HEK293 (cell line): ENCODE measurements at regions not wholly inside any gene's neighbourhood (a gene's known extent, or its start where the extent isn't known, plus 50 kb on each side); places are given as distances from the start of the nearest gene placed in this dataset.

ENCODE experiments used
- CTCF ChIA-PET: fragments of 350-600 bp; formaldehyde crosslinking; extraction: SDS; loops from one replicate; lab custom pipeline; 2021; ENCODE audit warnings: antibody characterized with exemption; lab: Yijun Ruan, JAX
- POLR2A ChIA-PET: fragments of 300-600 bp; formaldehyde crosslinking; extraction: SDS; loops from one replicate; lab custom pipeline; 2020; ENCODE audit warnings: antibody characterized with exemption, inconsistent platforms; lab: Yijun Ruan, JAX
- H3K27ac ChIP-seq: fragments of 200-500 bp; sonication (Bioruptor generic); 2 replicates; pipeline ENCODE4 v1.5.1; 2014; ENCODE audit warnings: low read depth, low read length, control low read depth, inconsistent platforms; ENCODE audit errors: extremely low read depth
- H3K36me3 ChIP-seq, 2 experiments: fragments of 200-500 bp in 1 of 2; sonication (Bioruptor generic) in 1 of 2; 1 replicate in 1 of 2; 2 replicates in 1 of 2; pipeline ENCODE4 v1.5.1; 2014 to 2017; ENCODE audit warnings: inconsistent platforms in 2 of 2, low read length in 2 of 2; ENCODE audit not compliant: control insufficient read depth in 2 of 2, insufficient read depth in 1 of 2
- H3K4me1 ChIP-seq: fragments of 200-500 bp; sonication (Bioruptor generic); 2 replicates; pipeline ENCODE4 v1.5.1; 2014; ENCODE audit warnings: mild to moderate bottlenecking, low read length, inconsistent platforms; ENCODE audit not compliant: control insufficient read depth, insufficient read depth
- H3K4me3 ChIP-seq: 2 replicates; pipeline ENCODE4 v1.5.1; 2011; ENCODE audit warnings: low read depth, mild to moderate bottlenecking, control low read depth, low read length, moderate library complexity
- H3K9me3 ChIP-seq: fragments of 200-500 bp; sonication (Bioruptor generic); 2 replicates; pipeline ENCODE4 v1.5.1; 2014; ENCODE audit warnings: low read depth, low read length, inconsistent platforms; ENCODE audit not compliant: control insufficient read depth, insufficient read depth
- FEZF1 ChIP-seq: fragments of 450-650 bp; formaldehyde crosslinking; IDR thresholded peaks from 2 replicates; pipeline ENCODE4 v1.5.1; 2016; ENCODE audit warnings: missing biosample characterization, missing genetic modification characterization
- MYNN ChIP-seq: fragments of 450-650 bp; formaldehyde crosslinking; IDR thresholded peaks from 2 replicates; pipeline ENCODE4 v1.5.1; 2016; ENCODE audit warnings: missing biosample characterization, missing genetic modification characterization, borderline replicate concordance
- YY2 ChIP-seq: fragments of 450-650 bp; formaldehyde crosslinking; IDR thresholded peaks from 2 replicates; pipeline ENCODE4 v1.5.1; 2016; ENCODE audit warnings: missing biosample characterization, missing genetic modification characterization
- ZBTB17 ChIP-seq: fragments of 450-650 bp; formaldehyde crosslinking; IDR thresholded peaks from 2 replicates; pipeline ENCODE4 v1.5.1; 2016; ENCODE audit warnings: missing biosample characterization, missing genetic modification characterization
- ZBTB20 ChIP-seq: fragments of 450-650 bp; formaldehyde crosslinking; IDR thresholded peaks from 2 replicates; pipeline ENCODE4 v1.5.1; 2016; ENCODE audit warnings: missing biosample characterization, missing genetic modification characterization
- ZBTB48 ChIP-seq: fragments of 450-650 bp; formaldehyde crosslinking; IDR thresholded peaks from 2 replicates; pipeline ENCODE4 v1.5.1; 2016; ENCODE audit warnings: missing biosample characterization, missing genetic modification characterization
- ZNF10 ChIP-seq: fragments of 450-650 bp; formaldehyde crosslinking; IDR thresholded peaks from 2 replicates; pipeline ENCODE4 v1.5.1; 2017; ENCODE audit warnings: missing biosample characterization, missing genetic modification characterization
- ZNF24 ChIP-seq: fragments of 450-650 bp; formaldehyde crosslinking; IDR thresholded peaks from 2 replicates; pipeline ENCODE4 v1.5.1; 2016; ENCODE audit warnings: missing biosample characterization, missing genetic modification characterization
- ZNF354C ChIP-seq: fragments of 450-650 bp; formaldehyde crosslinking; IDR thresholded peaks from 2 replicates; pipeline ENCODE4 v1.5.1; 2016; ENCODE audit warnings: missing biosample characterization, missing genetic modification characterization, low read depth, borderline replicate concordance
- ZNF416 ChIP-seq: fragments of 450-650 bp; formaldehyde crosslinking; IDR thresholded peaks from 2 replicates; pipeline ENCODE4 v1.5.1; 2016; ENCODE audit warnings: missing biosample characterization, missing genetic modification characterization
- ZNF529 ChIP-seq: fragments of 450-650 bp; formaldehyde crosslinking; IDR thresholded peaks from 2 replicates; pipeline ENCODE4 v1.5.1; 2017; ENCODE audit warnings: missing genetic modification characterization, missing biosample characterization; ENCODE audit not compliant: insufficient replicate concordance
- ZNF571 ChIP-seq: fragments of 450-650 bp; formaldehyde crosslinking; IDR thresholded peaks from 2 replicates; pipeline ENCODE4 v1.5.0; 2017; ENCODE audit warnings: missing biosample characterization, missing genetic modification characterization
- ZNF623 ChIP-seq: fragments of 450-650 bp; formaldehyde crosslinking; IDR thresholded peaks from 2 replicates; pipeline ENCODE4 v1.5.1; 2016; ENCODE audit warnings: missing biosample characterization, missing genetic modification characterization
- ZNF843 ChIP-seq: fragments of 450-650 bp; formaldehyde crosslinking; IDR thresholded peaks from 2 replicates; pipeline ENCODE4 v1.5.1; 2016; ENCODE audit warnings: missing biosample characterization, missing genetic modification characterization
- ZSCAN30 ChIP-seq: fragments of 450-650 bp; IDR thresholded peaks from 2 replicates; pipeline ENCODE4 v1.5.1; 2018; ENCODE audit warnings: missing biosample characterization, mild to moderate bottlenecking, missing genetic modification characterization, moderate library complexity
- TF ChIP-seq, protein P1 (sequence below): fragments of 450-650 bp; formaldehyde crosslinking; IDR thresholded peaks from 2 replicates; pipeline ENCODE4 v1.5.1; 2016; ENCODE audit warnings: missing biosample characterization, missing genetic modification characterization
- TF ChIP-seq, protein P2 (sequence below): fragments of 450-650 bp; formaldehyde crosslinking; IDR thresholded peaks from 2 replicates; pipeline ENCODE4 v1.5.1; 2016; ENCODE audit warnings: missing biosample characterization, missing genetic modification characterization, low read depth
- TF ChIP-seq, protein P3 (sequence below): fragments of 450-650 bp; formaldehyde crosslinking; IDR thresholded peaks from 2 replicates; pipeline ENCODE4 v1.5.1; 2017; ENCODE audit warnings: missing biosample characterization, missing genetic modification characterization
- TF ChIP-seq, protein P4 (sequence below): fragments of 450-650 bp; formaldehyde crosslinking; IDR thresholded peaks from 2 replicates; pipeline ENCODE4 v1.5.1; 2016; ENCODE audit warnings: missing biosample characterization, missing genetic modification characterization
- TF ChIP-seq, protein P5 (sequence below): fragments of 450-650 bp; formaldehyde crosslinking; IDR thresholded peaks from 2 replicates; pipeline ENCODE4 v1.5.1; 2016; ENCODE audit warnings: missing biosample characterization, missing genetic modification characterization, low read depth
- TF ChIP-seq, protein P6 (sequence below): fragments of 450-650 bp; formaldehyde crosslinking; IDR thresholded peaks from 2 replicates; pipeline ENCODE4 v1.5.1; 2016; ENCODE audit warnings: missing biosample characterization, missing genetic modification characterization
- TF ChIP-seq, protein P7 (sequence below): fragments of 450-650 bp; formaldehyde crosslinking; IDR thresholded peaks from 2 replicates; pipeline ENCODE4 v1.5.1; 2016; ENCODE audit warnings: missing biosample characterization, missing genetic modification characterization

DNA sequence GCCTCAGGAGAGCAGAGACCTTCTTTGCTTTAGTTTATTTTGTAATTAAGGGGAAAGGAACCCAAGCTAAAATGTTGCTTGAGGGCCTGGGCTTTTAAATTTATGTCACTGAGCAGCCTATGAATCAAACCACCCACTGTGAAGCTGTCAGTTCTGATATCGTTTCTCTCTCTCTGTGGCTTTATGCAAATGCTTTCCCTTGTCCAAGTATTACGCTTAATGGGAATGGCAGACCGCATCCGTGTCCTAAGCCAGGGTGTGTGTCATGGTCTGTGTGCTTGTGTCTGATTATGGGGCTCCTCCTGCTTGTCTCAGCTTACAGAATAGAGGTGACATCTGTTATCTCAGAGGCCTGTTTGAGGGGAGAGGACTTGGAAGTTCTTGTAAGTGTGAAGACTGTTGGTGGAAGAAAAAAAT, 82.4 kb downstream of the EBLN2 start (continued):
- peak; percentile 86 for TF ChIP-seq FEZF1 (tag by site-specific recombination)
- TF ChIP-seq, protein P1, sequence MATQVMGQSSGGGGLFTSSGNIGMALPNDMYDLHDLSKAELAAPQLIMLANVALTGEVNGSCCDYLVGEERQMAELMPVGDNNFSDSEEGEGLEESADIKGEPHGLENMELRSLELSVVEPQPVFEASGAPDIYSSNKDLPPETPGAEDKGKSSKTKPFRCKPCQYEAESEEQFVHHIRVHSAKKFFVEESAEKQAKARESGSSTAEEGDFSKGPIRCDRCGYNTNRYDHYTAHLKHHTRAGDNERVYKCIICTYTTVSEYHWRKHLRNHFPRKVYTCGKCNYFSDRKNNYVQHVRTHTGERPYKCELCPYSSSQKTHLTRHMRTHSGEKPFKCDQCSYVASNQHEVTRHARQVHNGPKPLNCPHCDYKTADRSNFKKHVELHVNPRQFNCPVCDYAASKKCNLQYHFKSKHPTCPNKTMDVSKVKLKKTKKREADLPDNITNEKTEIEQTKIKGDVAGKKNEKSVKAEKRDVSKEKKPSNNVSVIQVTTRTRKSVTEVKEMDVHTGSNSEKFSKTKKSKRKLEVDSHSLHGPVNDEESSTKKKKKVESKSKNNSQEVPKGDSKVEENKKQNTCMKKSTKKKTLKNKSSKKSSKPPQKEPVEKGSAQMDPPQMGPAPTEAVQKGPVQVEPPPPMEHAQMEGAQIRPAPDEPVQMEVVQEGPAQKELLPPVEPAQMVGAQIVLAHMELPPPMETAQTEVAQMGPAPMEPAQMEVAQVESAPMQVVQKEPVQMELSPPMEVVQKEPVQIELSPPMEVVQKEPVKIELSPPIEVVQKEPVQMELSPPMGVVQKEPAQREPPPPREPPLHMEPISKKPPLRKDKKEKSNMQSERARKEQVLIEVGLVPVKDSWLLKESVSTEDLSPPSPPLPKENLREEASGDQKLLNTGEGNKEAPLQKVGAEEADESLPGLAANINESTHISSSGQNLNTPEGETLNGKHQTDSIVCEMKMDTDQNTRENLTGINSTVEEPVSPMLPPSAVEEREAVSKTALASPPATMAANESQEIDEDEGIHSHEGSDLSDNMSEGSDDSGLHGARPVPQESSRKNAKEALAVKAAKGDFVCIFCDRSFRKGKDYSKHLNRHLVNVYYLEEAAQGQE (tag by site-specific recombination), result no peak
- TF ChIP-seq ZNF623, result no peak
- peak; percentile 97 for TF ChIP-seq ZNF843 (tag by site-specific recombination)
- peak; percentile 35; the same call in 1 of the 2 replicates for TF ChIP-seq ZSCAN30 (tag by site-specific recombination)
- no peak for TF ChIP-seq ZNF571 (tag by site-specific recombination)
- peak; percentile 80 for TF ChIP-seq ZNF24 (tag by site-specific recombination)
- TF ChIP-seq MYNN (tag by site-specific recombination), result 0 out of 2 replicates have a peak, but pooled peaks have one; percentile 36

DNA sequence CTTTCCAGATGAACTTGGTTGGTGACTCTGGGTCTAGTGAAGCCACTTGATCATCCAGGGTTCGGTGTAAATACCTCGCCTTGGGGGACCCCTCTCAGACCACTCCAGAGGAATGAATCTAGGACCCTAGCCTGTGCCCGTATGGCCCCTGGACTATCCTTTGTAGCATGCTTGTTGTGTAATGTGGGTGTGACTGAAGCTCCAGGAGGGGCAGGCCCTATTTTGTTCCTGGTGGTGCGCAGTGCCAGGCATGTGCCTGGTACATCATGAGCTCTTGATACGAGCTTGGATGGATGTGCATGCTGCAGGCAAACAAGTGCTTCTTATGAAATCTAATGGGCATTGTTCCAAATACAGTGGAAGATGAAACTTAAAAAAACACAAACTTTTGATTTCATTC, 82.8 kb downstream of the EBLN2 start:
- Histone ChIP-seq H3K36me3 (no peaks in the 10 kb centered on the region), H3K4me3 (no peak overlapping the region), H3K27ac (peak overlapping the region; percentile 60; the same call in 1 of the 2 replicates), H3K9me3 (no peaks in the 10 kb centered on the region), H3K4me1 (peaks cover 15% of the 10 kb centered on the region)
- ChIA-PET POLR2A (no interaction called here), CTCF (interaction anchor here (0.7 to 1.1 kb wide), 2 partner anchors 256 to 358 kb away, joined by 3 read pairs; no protein-coding TSS in a partner anchor)
- TF ChIP-seq ZNF623 (no peak), ZNF416 (tag by site-specific recombination) (no peak), ZBTB48 (0 out of 2 replicates have a peak, but pooled peaks have one; percentile 9), ZBTB20 (tag by site-specific recombination) (peak; percentile 61), ZNF10 (no peak), MYNN (tag by site-specific recombination) (no peak), ZBTB17 (tag by site-specific recombination) (0 out of 2 replicates have a peak, but pooled peaks have one; percentile 2), ZNF354C (tag by site-specific recombination) (no peak), YY2 (tag by site-specific recombination) (no peak), ZNF529 (tag by site-specific recombination) (no peak)
- TF ChIP-seq, protein P2, sequence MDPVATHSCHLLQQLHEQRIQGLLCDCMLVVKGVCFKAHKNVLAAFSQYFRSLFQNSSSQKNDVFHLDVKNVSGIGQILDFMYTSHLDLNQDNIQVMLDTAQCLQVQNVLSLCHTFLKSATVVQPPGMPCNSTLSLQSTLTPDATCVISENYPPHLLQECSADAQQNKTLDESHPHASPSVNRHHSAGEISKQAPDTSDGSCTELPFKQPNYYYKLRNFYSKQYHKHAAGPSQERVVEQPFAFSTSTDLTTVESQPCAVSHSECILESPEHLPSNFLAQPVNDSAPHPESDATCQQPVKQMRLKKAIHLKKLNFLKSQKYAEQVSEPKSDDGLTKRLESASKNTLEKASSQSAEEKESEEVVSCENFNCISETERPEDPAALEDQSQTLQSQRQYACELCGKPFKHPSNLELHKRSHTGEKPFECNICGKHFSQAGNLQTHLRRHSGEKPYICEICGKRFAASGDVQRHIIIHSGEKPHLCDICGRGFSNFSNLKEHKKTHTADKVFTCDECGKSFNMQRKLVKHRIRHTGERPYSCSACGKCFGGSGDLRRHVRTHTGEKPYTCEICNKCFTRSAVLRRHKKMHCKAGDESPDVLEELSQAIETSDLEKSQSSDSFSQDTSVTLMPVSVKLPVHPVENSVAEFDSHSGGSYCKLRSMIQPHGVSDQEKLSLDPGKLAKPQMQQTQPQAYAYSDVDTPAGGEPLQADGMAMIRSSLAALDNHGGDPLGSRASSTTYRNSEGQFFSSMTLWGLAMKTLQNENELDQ (tag by site-specific recombination), result no peak
- TF ChIP-seq, protein P3, sequence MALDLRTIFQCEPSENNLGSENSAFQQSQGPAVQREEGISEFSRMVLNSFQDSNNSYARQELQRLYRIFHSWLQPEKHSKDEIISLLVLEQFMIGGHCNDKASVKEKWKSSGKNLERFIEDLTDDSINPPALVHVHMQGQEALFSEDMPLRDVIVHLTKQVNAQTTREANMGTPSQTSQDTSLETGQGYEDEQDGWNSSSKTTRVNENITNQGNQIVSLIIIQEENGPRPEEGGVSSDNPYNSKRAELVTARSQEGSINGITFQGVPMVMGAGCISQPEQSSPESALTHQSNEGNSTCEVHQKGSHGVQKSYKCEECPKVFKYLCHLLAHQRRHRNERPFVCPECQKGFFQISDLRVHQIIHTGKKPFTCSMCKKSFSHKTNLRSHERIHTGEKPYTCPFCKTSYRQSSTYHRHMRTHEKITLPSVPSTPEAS (tag by site-specific recombination), result no peak
- TF ChIP-seq, protein P4, sequence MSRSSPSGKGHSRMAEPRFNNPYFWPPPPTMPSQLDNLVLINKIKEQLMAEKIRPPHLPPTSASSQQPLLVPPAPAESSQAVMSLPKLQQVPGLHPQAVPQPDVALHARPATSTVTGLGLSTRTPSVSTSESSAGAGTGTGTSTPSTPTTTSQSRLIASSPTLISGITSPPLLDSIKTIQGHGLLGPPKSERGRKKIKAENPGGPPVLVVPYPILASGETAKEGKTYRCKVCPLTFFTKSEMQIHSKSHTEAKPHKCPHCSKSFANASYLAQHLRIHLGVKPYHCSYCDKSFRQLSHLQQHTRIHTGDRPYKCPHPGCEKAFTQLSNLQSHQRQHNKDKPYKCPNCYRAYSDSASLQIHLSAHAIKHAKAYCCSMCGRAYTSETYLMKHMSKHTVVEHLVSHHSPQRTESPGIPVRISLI, result no peak
- TF ChIP-seq, protein P5, sequence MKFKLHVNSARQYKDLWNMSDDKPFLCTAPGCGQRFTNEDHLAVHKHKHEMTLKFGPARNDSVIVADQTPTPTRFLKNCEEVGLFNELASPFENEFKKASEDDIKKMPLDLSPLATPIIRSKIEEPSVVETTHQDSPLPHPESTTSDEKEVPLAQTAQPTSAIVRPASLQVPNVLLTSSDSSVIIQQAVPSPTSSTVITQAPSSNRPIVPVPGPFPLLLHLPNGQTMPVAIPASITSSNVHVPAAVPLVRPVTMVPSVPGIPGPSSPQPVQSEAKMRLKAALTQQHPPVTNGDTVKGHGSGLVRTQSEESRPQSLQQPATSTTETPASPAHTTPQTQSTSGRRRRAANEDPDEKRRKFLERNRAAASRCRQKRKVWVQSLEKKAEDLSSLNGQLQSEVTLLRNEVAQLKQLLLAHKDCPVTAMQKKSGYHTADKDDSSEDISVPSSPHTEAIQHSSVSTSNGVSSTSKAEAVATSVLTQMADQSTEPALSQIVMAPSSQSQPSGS (tag by site-specific recombination), result no peak
- TF ChIP-seq, protein P6, sequence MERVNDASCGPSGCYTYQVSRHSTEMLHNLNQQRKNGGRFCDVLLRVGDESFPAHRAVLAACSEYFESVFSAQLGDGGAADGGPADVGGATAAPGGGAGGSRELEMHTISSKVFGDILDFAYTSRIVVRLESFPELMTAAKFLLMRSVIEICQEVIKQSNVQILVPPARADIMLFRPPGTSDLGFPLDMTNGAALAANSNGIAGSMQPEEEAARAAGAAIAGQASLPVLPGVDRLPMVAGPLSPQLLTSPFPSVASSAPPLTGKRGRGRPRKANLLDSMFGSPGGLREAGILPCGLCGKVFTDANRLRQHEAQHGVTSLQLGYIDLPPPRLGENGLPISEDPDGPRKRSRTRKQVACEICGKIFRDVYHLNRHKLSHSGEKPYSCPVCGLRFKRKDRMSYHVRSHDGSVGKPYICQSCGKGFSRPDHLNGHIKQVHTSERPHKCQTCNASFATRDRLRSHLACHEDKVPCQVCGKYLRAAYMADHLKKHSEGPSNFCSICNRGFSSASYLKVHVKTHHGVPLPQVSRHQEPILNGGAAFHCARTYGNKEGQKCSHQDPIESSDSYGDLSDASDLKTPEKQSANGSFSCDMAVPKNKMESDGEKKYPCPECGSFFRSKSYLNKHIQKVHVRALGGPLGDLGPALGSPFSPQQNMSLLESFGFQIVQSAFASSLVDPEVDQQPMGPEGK (tag by site-specific recombination), result no peak
- TF ChIP-seq, protein P7, sequence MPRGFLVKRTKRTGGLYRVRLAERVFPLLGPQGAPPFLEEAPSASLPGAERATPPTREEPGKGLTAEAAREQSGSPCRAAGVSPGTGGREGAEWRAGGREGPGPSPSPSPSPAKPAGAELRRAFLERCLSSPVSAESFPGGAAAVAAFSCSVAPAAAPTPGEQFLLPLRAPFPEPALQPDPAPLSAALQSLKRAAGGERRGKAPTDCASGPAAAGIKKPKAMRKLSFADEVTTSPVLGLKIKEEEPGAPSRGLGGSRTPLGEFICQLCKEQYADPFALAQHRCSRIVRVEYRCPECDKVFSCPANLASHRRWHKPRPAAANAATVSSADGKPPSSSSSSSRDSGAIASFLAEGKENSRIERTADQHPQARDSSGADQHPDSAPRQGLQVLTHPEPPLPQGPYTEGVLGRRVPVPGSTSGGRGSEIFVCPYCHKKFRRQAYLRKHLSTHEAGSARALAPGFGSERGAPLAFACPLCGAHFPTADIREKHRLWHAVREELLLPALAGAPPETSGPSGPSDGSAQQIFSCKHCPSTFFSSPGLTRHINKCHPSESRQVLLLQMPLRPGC, result no peak
